ENCODE measurements at regions not wholly inside any gene's neighbourhood (a gene's known extent, or its start where the extent isn't known, plus 50 kb on each side); places are given as distances from the start of the nearest gene placed in this dataset.

GRCh38 chr1:172832006-172832725 is 173.3 kb downstream of the FASLG start:
- no peak for TF ChIP-seq POLR2A (IDR thresholded peaks at IDR 0.05)
- TF ChIP-seq, protein P1, sequence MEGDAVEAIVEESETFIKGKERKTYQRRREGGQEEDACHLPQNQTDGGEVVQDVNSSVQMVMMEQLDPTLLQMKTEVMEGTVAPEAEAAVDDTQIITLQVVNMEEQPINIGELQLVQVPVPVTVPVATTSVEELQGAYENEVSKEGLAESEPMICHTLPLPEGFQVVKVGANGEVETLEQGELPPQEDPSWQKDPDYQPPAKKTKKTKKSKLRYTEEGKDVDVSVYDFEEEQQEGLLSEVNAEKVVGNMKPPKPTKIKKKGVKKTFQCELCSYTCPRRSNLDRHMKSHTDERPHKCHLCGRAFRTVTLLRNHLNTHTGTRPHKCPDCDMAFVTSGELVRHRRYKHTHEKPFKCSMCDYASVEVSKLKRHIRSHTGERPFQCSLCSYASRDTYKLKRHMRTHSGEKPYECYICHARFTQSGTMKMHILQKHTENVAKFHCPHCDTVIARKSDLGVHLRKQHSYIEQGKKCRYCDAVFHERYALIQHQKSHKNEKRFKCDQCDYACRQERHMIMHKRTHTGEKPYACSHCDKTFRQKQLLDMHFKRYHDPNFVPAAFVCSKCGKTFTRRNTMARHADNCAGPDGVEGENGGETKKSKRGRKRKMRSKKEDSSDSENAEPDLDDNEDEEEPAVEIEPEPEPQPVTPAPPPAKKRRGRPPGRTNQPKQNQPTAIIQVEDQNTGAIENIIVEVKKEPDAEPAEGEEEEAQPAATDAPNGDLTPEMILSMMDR (IDR thresholded peaks at IDR 0.05) = no peak

DNA sequence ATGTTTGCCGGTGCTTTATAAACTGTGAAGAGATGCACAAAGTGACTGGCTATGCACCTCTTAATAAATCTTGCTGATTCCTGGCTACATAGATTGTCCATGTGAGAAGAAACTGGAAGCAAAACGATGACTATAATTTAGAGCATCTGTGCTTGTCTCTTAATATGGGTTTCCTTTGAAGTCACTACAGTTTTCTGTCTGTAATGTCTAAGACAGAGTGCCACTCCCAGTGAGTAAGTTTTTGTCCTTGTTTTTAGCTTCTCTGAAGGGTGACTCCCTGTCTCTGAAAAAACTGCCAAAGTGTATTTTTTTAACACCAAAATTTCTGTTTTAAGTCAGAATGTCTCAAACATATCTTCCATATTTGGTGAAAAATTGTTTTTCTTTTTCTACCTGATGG is 175.1 kb downstream of the FASLG start:
- Histone ChIP-seq H3K4me3 (no peak overlapping the region), H3K36me3 (replicated peaks in 1 of 2) (no peaks in the 10 kb centered on the region), H3K9me3 (replicated peaks in 1 of 3) (no peaks in the 10 kb centered on the region), H3K27ac (no peak overlapping the region), H3K4me1 (replicated peaks in 1 of 2) (no peaks in the 10 kb centered on the region), H3K27me3 (no peaks in the 10 kb centered on the region)
- DNase-seq = no peak
- TF ChIP-seq, protein P1 (IDR thresholded peaks at IDR 0.05) = no peak
- TF ChIP-seq POLR2A (IDR thresholded peaks at IDR 0.05) = no peak
- 63 to 75% (median 74%) methylated on average over 2 of the region's 2 CpGs for WGBS, 4 donors
- intact Hi-C loops (cut with DNase I) = no loop called here

More at GRCh38 chr1:172832006-172832725, 173.3 kb downstream of the FASLG start:
- 73 to 92% (median 80%) methylated on average over 1 of the region's 1 CpG for WGBS, 4 donors
- Histone ChIP-seq H3K4me1 (replicated peaks in 1 of 2) (no peaks in the 10 kb centered on the region), H3K27me3 (no peaks in the 10 kb centered on the region), H3K9me3 (replicated peaks in 1 of 3) (no peaks in the 10 kb centered on the region), H3K4me3 (no peak overlapping the region), H3K27ac (no peak overlapping the region), H3K36me3 (replicated peaks in 1 of 2) (no peaks in the 10 kb centered on the region)
- intact Hi-C loops (cut with DNase I) = no loop called here
- DNase-seq = no peak

DNA sequence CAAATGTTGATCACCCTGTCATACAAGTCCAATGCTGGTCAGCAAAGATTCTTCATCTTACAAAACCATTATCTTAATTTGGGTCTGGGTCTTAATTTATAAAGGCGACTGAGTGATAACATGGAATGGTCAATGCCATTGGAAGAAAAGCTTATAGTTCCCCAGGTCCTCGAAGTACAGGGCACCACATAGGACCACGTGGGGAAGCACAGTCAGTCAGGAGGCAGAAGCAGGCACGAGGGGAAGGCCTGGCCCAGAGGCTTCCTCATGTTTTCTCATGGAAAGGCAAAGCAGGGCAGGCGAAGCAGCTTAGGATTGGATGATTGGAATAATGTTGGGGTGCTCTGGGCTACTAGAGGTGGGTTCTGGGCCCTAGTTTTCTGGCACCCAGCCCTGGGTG is 175.7 kb downstream of the FASLG start:
- H3K4me3 ChIP-seq = no peak overlapping the region
- TF ChIP-seq, protein P1 (IDR thresholded peaks at IDR 0.05) = no peak
- H3K36me3 ChIP-seq (replicated peaks in 1 of 2) = no peaks in the 10 kb centered on the region
- H3K4me1 ChIP-seq (replicated peaks in 1 of 2) = no peaks in the 10 kb centered on the region
- no peaks in the 10 kb centered on the region for H3K27me3 ChIP-seq
- H3K27ac ChIP-seq = no peak overlapping the region
- intact Hi-C loops (cut with DNase I) = no loop called here
- WGBS, 4 donors = 80 to 86% (median 83%) methylated on average over 5 of the region's 5 CpGs
- DNase-seq = no peak
- H3K9me3 ChIP-seq (replicated peaks in 1 of 3) = no peaks in the 10 kb centered on the region

DNA sequence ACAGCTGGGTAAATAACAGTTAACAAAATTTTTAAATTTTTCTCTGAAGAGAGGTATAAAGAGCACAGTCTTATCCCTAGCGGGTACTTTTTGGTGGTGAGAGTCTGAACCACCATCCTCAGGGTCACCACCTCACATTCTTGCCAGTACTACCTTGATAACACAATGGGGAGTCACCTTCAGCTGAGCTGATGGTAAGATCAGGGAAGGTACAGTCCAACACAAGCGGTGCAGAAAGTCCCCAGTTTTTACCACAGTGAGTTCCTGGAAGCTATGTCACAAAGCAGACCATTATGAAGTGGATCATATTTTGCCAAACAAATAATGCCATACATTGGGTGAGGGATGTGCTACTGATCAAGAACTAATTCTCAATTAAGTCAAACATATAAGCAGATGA is 176.9 kb downstream of the FASLG start:
- no peak for TF ChIP-seq POLR2A (IDR thresholded peaks at IDR 0.05)
- TF ChIP-seq, protein P1 (IDR thresholded peaks at IDR 0.05) = no peak
- no peak for DNase-seq
- no peak overlapping the region for H3K4me3 ChIP-seq
- no peak overlapping the region for H3K27ac ChIP-seq
- WGBS, 4 donors = 77 to 95% (median 92%) methylated on average over 2 of the region's 2 CpGs
- H3K9me3 ChIP-seq (replicated peaks in 1 of 3) = no peaks in the 10 kb centered on the region
- no peaks in the 10 kb centered on the region for H3K27me3 ChIP-seq
- intact Hi-C loops (cut with DNase I) = no loop called here
- H3K36me3 ChIP-seq (replicated peaks in 1 of 2) = no peaks in the 10 kb centered on the region
- H3K4me1 ChIP-seq (replicated peaks in 1 of 2) = no peaks in the 10 kb centered on the region

Data from adrenal gland (tissue), 9 donors.